KOPT-K1 (cell line): ENCODE measurements at regions not wholly inside any gene's neighbourhood (a gene's known extent, or its start where the extent isn't known, plus 50 kb on each side); places are given as distances from the start of the nearest gene placed in this dataset.

Experiments
- H3K27ac ChIP-seq: fragments of 200-600 bp; sonication (generic); 2 replicates; pipeline ENCODE4 v1.5.1; 2016; ENCODE audit warnings: antibody characterized with exemption, mild to moderate bottlenecking, low read depth, low read length; ENCODE audit not compliant: poor library complexity, severe bottlenecking
- H3K36me3 ChIP-seq: fragments of 200-600 bp; sonication (generic); 2 replicates; pipeline ENCODE4 v1.5.1; 2017; ENCODE audit warnings: antibody characterized with exemption, mild to moderate bottlenecking, low read length, moderate library complexity; ENCODE audit not compliant: insufficient read depth
- H3K9me3 ChIP-seq: fragments of 200-600 bp; sonication (generic); 2 replicates; pipeline ENCODE4 v1.5.1; 2017; ENCODE audit warnings: antibody characterized with exemption, low read length, mild to moderate bottlenecking; ENCODE audit not compliant: insufficient read depth, poor library complexity, severe bottlenecking

- no peaks in the 10 kb centered on the region for H3K9me3 ChIP-seq
- no peak overlapping the region for H3K27ac ChIP-seq
- no peaks in the 10 kb centered on the region for H3K36me3 ChIP-seq
Observed at GRCh38 chr5:141745390-141745789, 63.4 kb upstream of the ARAP3 start.

DNA sequence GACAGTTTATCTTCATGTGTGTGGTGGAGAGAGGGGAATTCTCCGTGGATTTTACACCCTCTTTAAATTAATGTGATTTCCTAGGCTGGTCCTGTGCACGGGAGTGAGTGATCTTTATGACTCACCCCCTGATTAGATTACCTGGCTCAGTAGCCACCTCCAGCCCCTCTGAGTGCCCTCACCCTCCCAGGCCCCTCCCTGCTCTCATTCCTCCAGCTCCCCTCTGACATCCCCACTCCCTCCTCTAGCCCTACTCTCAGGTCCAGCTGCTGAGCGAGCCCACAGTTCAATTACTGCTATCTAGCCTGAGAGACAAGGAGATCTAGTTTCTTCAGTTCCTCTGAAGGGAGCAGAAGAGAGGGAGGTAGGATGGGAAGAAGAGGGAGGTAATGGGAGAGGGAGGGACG is 61.8 kb upstream of the ARAP3 start:
- Histone ChIP-seq H3K27ac (no peak overlapping the region), H3K9me3 (no peaks in the 10 kb centered on the region), H3K36me3 (no peaks in the 10 kb centered on the region)

DNA sequence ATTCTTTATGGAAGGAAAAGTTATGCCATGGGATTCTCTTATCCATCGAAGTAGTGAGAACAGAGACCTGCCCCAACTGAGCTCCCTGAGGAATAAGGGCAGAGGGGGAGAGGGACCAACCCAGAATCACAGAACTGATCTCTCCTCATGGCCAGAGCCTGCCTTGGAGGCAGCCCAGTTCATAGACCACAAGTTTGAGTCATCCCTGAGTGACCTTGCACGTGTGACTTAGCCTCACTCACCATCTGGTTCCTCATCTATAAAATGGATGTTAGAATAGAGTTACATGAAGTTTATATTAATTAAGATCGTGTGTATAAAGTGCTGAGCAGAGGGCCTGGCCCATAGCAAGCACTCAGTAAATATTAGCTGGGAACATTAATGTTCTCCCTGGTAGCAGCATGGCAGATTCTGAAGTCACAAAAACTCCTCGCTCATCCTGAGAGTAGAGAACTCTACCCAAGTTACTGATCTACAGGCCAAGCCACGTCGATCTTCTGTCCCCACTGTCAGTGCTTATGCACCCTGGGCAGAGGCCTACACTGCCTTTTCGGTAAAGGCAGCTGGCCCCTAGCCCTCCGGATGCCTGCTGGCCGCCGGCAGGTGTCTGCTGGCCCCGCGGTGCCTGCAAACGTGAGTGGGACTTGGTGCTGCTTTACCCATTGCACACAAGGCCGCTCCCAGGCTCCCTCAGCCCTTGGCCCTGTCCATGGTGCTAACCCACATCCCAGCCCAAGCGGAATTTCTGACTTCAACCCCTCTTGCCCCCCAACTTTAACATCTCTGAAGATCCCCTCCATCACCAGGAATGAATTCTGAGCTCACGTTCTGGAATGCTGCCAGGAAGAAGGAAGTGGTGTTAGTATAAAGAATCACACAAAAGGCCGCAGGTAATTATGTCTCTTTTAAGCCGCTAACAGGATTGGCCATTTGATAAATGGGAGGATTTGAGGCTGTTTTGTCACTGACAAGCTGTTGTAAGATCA is 61.1 kb upstream of the ARAP3 start:
- H3K9me3 ChIP-seq: no peaks in the 10 kb centered on the region
- no peaks in the 10 kb centered on the region for H3K36me3 ChIP-seq
- no peak overlapping the region for H3K27ac ChIP-seq

- Histone ChIP-seq H3K9me3 (no peaks in the 10 kb centered on the region), H3K36me3 (no peaks in the 10 kb centered on the region), H3K27ac (no peak overlapping the region)
Observed at GRCh38 chr5:141742144-141742543, 60.1 kb upstream of the ARAP3 start.

DNA sequence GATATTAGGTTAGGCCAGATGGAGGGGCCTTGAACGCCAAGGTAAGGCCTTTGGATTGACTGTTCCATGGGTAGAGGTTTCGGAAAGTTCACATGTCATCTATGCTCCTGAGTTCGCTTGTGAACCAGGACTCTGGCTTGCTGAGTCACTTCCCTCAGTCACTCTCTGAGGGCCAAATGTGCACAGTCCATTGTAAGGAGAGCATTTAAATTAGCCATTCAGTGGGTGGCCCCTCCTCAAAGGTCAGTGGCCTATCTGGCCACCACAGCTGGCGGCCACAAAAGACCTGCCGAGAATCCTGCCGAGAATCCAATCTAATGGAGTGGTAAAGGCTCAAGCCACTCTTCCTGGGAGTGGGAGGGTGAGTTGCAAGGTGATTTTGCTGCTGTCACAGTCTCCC is 58.9 kb upstream of the ARAP3 start:
- Histone ChIP-seq H3K36me3 (no peaks in the 10 kb centered on the region), H3K27ac (no peak overlapping the region), H3K9me3 (no peaks in the 10 kb centered on the region)

DNA sequence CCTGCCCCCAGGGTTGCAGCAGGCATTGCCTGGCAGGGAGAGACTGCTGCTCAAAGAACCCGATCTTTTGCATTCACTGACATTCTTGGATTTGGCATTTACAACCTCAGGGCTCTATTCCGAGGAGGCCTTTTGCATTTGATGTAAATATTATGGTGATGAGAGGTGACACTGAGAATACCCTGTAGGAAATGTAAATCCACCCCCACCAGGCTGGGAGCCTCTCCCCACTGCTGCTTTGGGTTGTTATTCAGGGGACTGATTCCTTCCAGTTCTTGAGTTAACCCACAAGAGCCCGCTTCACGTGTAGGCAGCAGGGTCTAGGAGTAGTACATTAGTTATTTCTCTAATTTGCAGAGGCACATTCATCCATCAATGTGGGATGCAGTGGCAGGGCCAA is 55.5 kb upstream of the ARAP3 start:
- no peak overlapping the region for H3K27ac ChIP-seq

DNA sequence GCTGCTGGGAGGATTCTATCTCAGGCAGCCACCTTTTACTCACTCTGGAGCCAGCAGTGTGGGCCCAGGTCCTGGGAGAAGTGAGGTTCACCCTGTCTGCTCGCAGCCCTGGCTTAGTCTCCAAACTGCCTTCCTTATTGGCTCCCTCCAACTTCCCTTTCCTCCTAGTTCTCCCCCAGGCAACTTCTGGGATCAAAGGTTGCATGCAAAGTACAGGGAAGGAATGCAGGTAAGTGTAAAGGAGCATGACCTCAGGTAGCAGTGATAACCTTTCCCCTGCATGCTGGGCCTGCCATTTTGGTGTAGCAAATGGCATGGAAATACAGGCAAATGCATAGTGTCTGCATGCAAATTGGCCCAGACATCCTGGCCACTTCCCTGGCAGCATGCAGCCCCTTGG is 53.8 kb upstream of the ARAP3 start:
- H3K27ac ChIP-seq: no peak overlapping the region
- no peaks in the 10 kb centered on the region for H3K36me3 ChIP-seq
- H3K9me3 ChIP-seq: no peaks in the 10 kb centered on the region

More for the DNA sequence above, 55.5 kb upstream of the ARAP3 start:
- no peaks in the 10 kb centered on the region for H3K36me3 ChIP-seq
- H3K9me3 ChIP-seq: no peaks in the 10 kb centered on the region

DNA sequence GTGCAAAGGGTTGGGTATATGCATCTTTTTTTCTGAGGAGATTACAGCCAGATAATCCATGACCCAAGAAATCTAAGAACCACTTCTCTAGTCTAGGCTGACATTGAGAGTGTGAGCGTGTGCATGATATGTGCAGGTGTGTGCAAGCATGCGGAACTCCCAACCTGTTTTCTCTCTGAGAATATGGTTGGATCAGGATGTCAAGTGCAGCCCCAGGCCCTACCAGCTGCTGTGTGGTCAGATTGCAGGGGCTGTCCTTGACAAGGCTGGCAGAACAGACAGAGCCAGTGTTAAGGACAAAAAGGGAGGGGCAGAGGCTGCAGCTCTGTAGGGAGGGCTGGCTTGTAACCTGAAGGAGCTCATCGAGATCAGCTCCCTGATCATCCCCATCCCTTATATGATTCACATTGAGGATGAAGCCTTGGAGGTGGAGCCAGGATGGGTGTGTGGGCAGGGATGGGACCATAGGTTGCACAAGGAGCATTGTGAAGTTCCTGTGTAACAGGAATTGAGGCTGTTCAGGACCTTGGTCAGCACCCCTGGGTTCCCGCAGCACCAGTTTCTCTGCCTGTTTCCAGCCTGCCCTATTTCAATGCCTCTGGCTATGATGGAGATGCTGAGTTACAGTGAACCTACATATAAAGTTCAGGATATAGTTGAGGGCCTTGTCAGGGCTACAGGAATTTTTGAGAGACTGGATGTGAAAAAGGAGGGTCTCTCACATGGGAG is 52.6 kb upstream of the ARAP3 start:
- no peaks in the 10 kb centered on the region for H3K9me3 ChIP-seq
- no peak overlapping the region for H3K27ac ChIP-seq
- no peaks in the 10 kb centered on the region for H3K36me3 ChIP-seq

- no peaks in the 10 kb centered on the region for H3K9me3 ChIP-seq
- H3K36me3 ChIP-seq: no peaks in the 10 kb centered on the region
- no peak overlapping the region for H3K27ac ChIP-seq
Observed at GRCh38 chr5:141733198-141733597, 51.2 kb upstream of the ARAP3 start.

DNA sequence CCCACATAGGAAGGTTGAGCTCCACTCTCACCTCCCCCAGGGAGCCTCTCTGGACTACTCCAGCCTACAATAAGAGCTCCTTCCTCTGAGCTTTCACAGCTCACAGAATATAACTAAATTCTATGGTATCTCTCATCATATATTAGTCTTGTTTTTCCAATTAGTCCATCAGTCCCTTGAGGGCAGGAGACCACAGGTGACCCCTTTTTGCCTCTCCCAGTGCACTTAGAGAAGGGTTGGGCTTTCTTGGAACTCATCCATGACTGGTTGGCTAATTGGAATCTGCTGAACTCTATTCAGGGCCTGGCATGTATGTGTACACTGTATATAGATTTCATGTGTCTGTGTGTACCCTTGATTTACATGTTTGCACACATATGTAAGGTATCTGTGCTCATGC is 50.4 kb upstream of the ARAP3 start:
- Histone ChIP-seq H3K9me3 (no peaks in the 10 kb centered on the region), H3K27ac (no peak overlapping the region), H3K36me3 (no peaks in the 10 kb centered on the region)
